ENCODE measurements at regions not wholly inside any gene's neighbourhood (a gene's known extent, or its start where the extent isn't known, plus 50 kb on each side); places are given as distances from the start of the nearest gene placed in this dataset.
A peak's percentile ranks its signal among the peaks of the same experiment; 100 is the strongest.
"Not testable (repeated sequence)": the region's sequence is repeated elsewhere in the genome, so short reads cannot be mapped to it uniquely, and the experiment has no call there.

- H3K79me2 ChIP-seq (ENCODE audit: insufficient read depth, low read length); POLR2A ChIA-PET; RAD21 ChIA-PET (ENCODE audit: low non-redundant PET in 1 of 2, low total read pairs in 2 of 2, uncharacterized antibody in 2 of 2, unreplicated experiment in 2 of 2); H3K4me3 ChIP-seq (replicated peaks in 1 of 2; ENCODE audit: low read depth in 1 of 2, low read length in 2 of 2); H4K20me1 ChIP-seq (ENCODE audit: insufficient read depth); H3K27ac ChIP-seq (ENCODE audit: low read depth, low read length); H3K36me3 ChIP-seq (ENCODE audit: control insufficient read depth in 1 of 2, insufficient read depth in 2 of 2, low read length in 2 of 2); H3K27me3 ChIP-seq (ENCODE audit: insufficient read depth, low read length); H3K9me2 ChIP-seq (ENCODE audit: insufficient read depth); H3K4me2 ChIP-seq (ENCODE audit: low read length); H3K9ac ChIP-seq (ENCODE audit: low read length); H3K4me1 ChIP-seq (ENCODE audit: control insufficient read depth in 1 of 2, insufficient read depth in 2 of 2, low read length in 2 of 2); BruUV-seq (replicated peaks); H2AFZ ChIP-seq (ENCODE audit: low read depth, low read length, poor library complexity, severe bottlenecking); intact Hi-C loops (cut with micrococcal nuclease); H3K9me3 ChIP-seq (ENCODE audit: control insufficient read depth in 1 of 2, insufficient read depth in 1 of 2, low read depth in 1 of 2, low read length in 2 of 2): not testable (repeated sequence)
- peak; percentile 27; the same call in 1 of the 2 replicates for TF ChIP-seq RAD21 (IDR thresholded peaks at IDR 0.05; ENCODE audit: low read depth)
- TF ChIP-seq CTCF (IDR thresholded peaks at IDR 0.05 in 2 of 3, conservative IDR thresholded peaks at IDR 0.05 in 1 of 3; ENCODE audit: borderline replicate concordance in 1 of 3, insufficient read depth in 1 of 3, low read depth in 2 of 3, low read length in 2 of 3): peak in 2 of 3 experiments; percentile 14 to 44; a peak in 3 of 6 replicates
- CTCF ChIA-PET: interaction anchor here (0.7 to 1.2 kb wide), 4 partner anchors 32 to 894 kb away, joined by 3 to 5 read pairs (median 4); no protein-coding TSS in a partner anchor
- peak; percentile 83 for ATAC-seq
- peak; percentile 26 for DNase-seq (ENCODE audit: low read depth, low spot score)
Measured at GRCh38 chr7:39863675-39864322, 86.3 kb upstream of the CDK13 start.

GRCh38 chr7:39869888-39870522 lies 80.1 kb upstream of the CDK13 start:
- DNase-seq (ENCODE audit: low read depth, low spot score); H3K9ac ChIP-seq (ENCODE audit: low read length); H3K79me2 ChIP-seq (ENCODE audit: insufficient read depth, low read length); RAD21 ChIA-PET (ENCODE audit: low non-redundant PET in 1 of 2, low total read pairs in 2 of 2, uncharacterized antibody in 2 of 2, unreplicated experiment in 2 of 2); ATAC-seq; H3K36me3 ChIP-seq (ENCODE audit: control insufficient read depth in 1 of 2, insufficient read depth in 2 of 2, low read length in 2 of 2); intact Hi-C loops (cut with micrococcal nuclease); POLR2A ChIA-PET; H3K27ac ChIP-seq (ENCODE audit: low read depth, low read length); H4K20me1 ChIP-seq (ENCODE audit: insufficient read depth); CTCF ChIA-PET; H3K4me3 ChIP-seq (replicated peaks in 1 of 2; ENCODE audit: low read depth in 1 of 2, low read length in 2 of 2); H3K9me3 ChIP-seq (ENCODE audit: control insufficient read depth in 1 of 2, insufficient read depth in 1 of 2, low read depth in 1 of 2, low read length in 2 of 2); H3K27me3 ChIP-seq (ENCODE audit: insufficient read depth, low read length); H3K9me2 ChIP-seq (ENCODE audit: insufficient read depth); BruUV-seq (replicated peaks); H3K4me2 ChIP-seq (ENCODE audit: low read length); H2AFZ ChIP-seq (ENCODE audit: low read depth, low read length, poor library complexity, severe bottlenecking); H3K4me1 ChIP-seq (ENCODE audit: control insufficient read depth in 1 of 2, insufficient read depth in 2 of 2, low read length in 2 of 2): not testable (repeated sequence)

- H3K36me3 ChIP-seq (ENCODE audit: control insufficient read depth in 1 of 2, insufficient read depth in 2 of 2, low read length in 2 of 2); H3K27me3 ChIP-seq (ENCODE audit: insufficient read depth, low read length); H2AFZ ChIP-seq (ENCODE audit: low read depth, low read length, poor library complexity, severe bottlenecking); H3K4me2 ChIP-seq (ENCODE audit: low read length); H3K27ac ChIP-seq (ENCODE audit: low read depth, low read length); CTCF ChIA-PET; H3K9me3 ChIP-seq (ENCODE audit: control insufficient read depth in 1 of 2, insufficient read depth in 1 of 2, low read depth in 1 of 2, low read length in 2 of 2); H3K4me3 ChIP-seq (replicated peaks in 1 of 2; ENCODE audit: low read depth in 1 of 2, low read length in 2 of 2); POLR2A ChIA-PET; RAD21 ChIA-PET (ENCODE audit: low non-redundant PET in 1 of 2, low total read pairs in 2 of 2, uncharacterized antibody in 2 of 2, unreplicated experiment in 2 of 2); DNase-seq (ENCODE audit: low read depth, low spot score); H3K4me1 ChIP-seq (ENCODE audit: control insufficient read depth in 1 of 2, insufficient read depth in 2 of 2, low read length in 2 of 2); H3K9ac ChIP-seq (ENCODE audit: low read length); H3K9me2 ChIP-seq (ENCODE audit: insufficient read depth); H4K20me1 ChIP-seq (ENCODE audit: insufficient read depth); BruUV-seq (replicated peaks); intact Hi-C loops (cut with micrococcal nuclease); H3K79me2 ChIP-seq (ENCODE audit: insufficient read depth, low read length); ATAC-seq: not testable (repeated sequence)
Measured at GRCh38 chr7:39871610-39872009, 78.4 kb upstream of the CDK13 start.
